ENCODE measurements at regions not wholly inside any gene's neighbourhood (a gene's known extent, or its start where the extent isn't known, plus 50 kb on each side); places are given as distances from the start of the nearest gene placed in this dataset.

DNA sequence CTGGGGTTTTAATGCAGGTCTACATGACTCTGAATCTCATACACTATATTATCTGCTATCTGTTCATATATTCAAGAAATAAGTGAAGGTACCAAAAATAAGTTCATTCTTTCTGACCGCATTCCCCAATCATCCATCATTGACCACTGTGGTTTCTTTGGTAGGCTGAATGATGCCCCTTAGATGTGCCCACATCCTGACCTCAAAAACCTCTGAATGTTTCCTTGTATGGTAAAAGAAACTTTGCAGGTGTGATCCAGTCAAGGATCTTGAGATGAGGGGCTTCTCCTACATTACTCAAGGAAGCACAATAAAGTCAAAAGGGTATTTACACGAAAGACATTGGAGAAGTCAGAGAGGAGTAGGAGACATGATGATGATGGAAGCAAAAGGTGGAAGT lies 60.6 kb upstream of the LRRC8B start:
- DNase-seq: no peak
- TF ChIP-seq, protein P1, sequence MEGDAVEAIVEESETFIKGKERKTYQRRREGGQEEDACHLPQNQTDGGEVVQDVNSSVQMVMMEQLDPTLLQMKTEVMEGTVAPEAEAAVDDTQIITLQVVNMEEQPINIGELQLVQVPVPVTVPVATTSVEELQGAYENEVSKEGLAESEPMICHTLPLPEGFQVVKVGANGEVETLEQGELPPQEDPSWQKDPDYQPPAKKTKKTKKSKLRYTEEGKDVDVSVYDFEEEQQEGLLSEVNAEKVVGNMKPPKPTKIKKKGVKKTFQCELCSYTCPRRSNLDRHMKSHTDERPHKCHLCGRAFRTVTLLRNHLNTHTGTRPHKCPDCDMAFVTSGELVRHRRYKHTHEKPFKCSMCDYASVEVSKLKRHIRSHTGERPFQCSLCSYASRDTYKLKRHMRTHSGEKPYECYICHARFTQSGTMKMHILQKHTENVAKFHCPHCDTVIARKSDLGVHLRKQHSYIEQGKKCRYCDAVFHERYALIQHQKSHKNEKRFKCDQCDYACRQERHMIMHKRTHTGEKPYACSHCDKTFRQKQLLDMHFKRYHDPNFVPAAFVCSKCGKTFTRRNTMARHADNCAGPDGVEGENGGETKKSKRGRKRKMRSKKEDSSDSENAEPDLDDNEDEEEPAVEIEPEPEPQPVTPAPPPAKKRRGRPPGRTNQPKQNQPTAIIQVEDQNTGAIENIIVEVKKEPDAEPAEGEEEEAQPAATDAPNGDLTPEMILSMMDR (IDR thresholded peaks at IDR 0.05): no peak
- no peaks in the 10 kb centered on the region for H3K4me1 ChIP-seq
- H3K27ac ChIP-seq: no peak overlapping the region
- H3K36me3 ChIP-seq: no peaks in the 10 kb centered on the region
- H3K4me3 ChIP-seq: no peak overlapping the region
- no peaks in the 10 kb centered on the region for H3K9me3 ChIP-seq
- intact Hi-C loops (cut with DNase I): no loop called here
- no peaks in the 10 kb centered on the region for H3K27me3 ChIP-seq
- no peak overlapping the region for H3K9ac ChIP-seq (ENCODE audit: low read depth in 2 of 2, low read length in 2 of 2)

DNA sequence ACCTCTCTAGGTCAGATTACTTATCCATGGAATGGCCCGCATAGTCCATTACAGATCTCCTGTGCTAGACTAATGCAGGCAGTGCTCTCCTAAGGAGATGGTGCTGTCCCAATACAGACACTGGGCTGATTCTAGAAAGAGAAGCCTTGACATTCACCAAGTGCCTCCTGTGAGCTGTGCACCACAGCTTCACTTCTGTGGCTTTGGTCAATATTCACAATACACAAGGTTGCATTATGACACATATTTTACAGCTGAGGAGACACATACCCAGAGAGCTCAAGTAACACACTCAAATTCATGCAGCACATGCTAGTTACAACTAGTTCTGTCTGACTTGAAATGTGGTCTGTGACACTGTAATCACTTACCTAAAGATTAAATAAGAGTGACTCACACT lies 59.4 kb upstream of the LRRC8B start:
- Histone ChIP-seq H3K27ac (no peak overlapping the region), H3K27me3 (no peaks in the 10 kb centered on the region), H3K9me3 (no peaks in the 10 kb centered on the region), H3K9ac (ENCODE audit: low read depth in 2 of 2, low read length in 2 of 2) (no peak overlapping the region), H3K36me3 (no peaks in the 10 kb centered on the region), H3K4me1 (no peaks in the 10 kb centered on the region), H3K4me3 (no peak overlapping the region)
- intact Hi-C loops (cut with DNase I): no loop called here
- no peak for DNase-seq
- TF ChIP-seq, protein P1 (IDR thresholded peaks at IDR 0.05): no peak

DNA sequence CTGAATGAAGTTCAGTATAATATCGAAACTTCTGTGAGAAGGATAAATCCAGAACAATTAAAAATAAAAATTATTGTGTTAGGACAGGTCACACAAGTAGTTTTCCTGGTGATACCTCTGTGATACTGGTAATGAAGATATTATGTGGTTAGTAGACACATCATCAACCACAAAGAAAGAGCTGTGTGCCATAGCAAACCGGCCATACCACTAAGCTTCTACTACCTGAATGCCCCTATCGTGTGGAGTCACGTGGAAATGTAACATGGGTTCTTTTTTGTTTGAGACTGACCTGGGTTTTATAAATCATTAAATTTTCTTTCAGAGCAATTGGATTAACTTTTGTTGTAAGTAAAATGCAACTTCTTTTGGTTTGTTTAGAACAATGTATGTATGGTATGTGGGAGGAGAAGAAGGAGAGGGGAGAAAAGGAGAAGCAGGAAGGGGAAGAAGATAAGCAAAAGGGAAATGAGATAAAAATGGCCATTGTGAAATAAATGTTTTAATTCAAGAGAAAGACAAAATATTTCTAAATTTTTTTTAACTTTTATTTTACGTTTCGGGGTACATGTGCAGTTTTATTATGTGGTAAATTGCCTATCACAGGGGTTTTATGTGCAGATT lies 58.2 kb upstream of the LRRC8B start:
- Histone ChIP-seq H3K36me3 (no peaks in the 10 kb centered on the region), H3K4me1 (no peaks in the 10 kb centered on the region), H3K4me3 (no peak overlapping the region), H3K9me3 (no peaks in the 10 kb centered on the region), H3K9ac (ENCODE audit: low read depth in 2 of 2, low read length in 2 of 2) (no peak overlapping the region), H3K27me3 (no peaks in the 10 kb centered on the region), H3K27ac (no peak overlapping the region)
- intact Hi-C loops (cut with DNase I): no loop called here
- TF ChIP-seq, protein P1 (IDR thresholded peaks at IDR 0.05): no peak
- DNase-seq: no peak

DNA sequence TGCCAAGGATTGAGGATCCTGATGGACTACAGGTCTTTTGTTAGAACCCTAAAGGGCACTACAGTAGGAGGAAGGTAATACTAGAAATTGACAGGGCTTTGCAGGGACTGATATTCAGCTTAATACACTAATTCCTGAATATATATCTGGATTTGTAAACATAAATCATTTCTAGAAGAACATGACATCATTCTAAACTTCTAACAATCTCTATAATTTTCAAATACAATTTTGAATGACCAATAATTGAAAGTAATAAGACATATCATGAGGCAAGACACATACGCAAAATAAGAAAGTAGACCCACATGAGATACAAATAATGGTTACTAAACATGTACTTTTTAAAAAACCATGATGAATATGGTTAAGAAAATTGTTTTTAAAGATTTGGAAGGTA lies 52.4 kb upstream of the LRRC8B start:
- TF ChIP-seq, protein P1 (IDR thresholded peaks at IDR 0.05): no peak
- Histone ChIP-seq H3K36me3 (no peaks in the 10 kb centered on the region), H3K9ac (ENCODE audit: low read depth in 2 of 2, low read length in 2 of 2) (no peak overlapping the region), H3K4me3 (no peak overlapping the region), H3K27ac (no peak overlapping the region), H3K9me3 (no peaks in the 10 kb centered on the region), H3K4me1 (no peaks in the 10 kb centered on the region), H3K27me3 (no peaks in the 10 kb centered on the region)
- DNase-seq: no peak
- intact Hi-C loops (cut with DNase I): no loop called here

DNA sequence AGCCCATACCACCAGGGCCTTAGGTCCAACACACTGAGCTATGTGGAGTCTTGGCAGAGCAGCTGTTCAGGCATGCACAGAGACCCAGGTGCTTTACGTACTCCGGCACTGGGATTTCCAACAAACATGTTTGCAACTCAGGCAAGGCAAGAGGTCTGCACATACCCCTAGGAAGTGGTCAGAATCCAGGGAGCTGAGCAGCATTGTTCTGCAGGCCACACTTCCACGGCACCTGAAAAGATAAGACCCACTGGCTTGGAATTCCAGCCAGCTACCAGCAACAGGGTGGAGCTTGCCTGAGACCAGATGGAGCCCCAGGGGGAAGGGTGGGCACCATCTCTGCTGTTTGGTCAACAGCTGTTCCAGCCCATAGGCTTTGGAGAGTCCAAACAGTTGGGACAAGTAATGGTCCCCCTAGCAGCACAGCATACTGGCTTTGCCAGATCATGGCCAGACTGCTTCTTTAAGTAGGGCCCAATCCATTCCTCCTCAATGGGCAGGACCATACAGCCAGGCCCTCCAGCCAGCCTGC lies 51.7 kb upstream of the LRRC8B start:
- Histone ChIP-seq H3K27me3 (no peaks in the 10 kb centered on the region), H3K27ac (no peak overlapping the region), H3K36me3 (no peaks in the 10 kb centered on the region), H3K4me1 (no peaks in the 10 kb centered on the region), H3K9ac (ENCODE audit: low read depth in 2 of 2, low read length in 2 of 2) (no peak overlapping the region), H3K4me3 (no peak overlapping the region), H3K9me3 (no peaks in the 10 kb centered on the region)
- intact Hi-C loops (cut with DNase I): no loop called here
- TF ChIP-seq, protein P1 (IDR thresholded peaks at IDR 0.05): no peak
- DNase-seq: no peak

All from colonic mucosa (tissue), 4 donors.